ENCODE measurements at regions not wholly inside any gene's neighbourhood (a gene's known extent, or its start where the extent isn't known, plus 50 kb on each side); places are given as distances from the start of the nearest gene placed in this dataset.

GRCh38 chr9:19583890-19584289, 175.1 kb downstream of the ACER2 start:
- no peak overlapping the region for H3K4me3 ChIP-seq (ENCODE audit: low read depth, low read length)

GRCh38 chr9:19577411-19577810, 168.6 kb downstream of the ACER2 start:
- no peak overlapping the region for H3K4me3 ChIP-seq (ENCODE audit: low read depth, low read length)
- no peak for TF ChIP-seq CTCF (IDR thresholded peaks at IDR 0.05; ENCODE audit: low read depth, low read length)

More at GRCh38 chr9:19583890-19584289, 175.1 kb downstream of the ACER2 start:
- no peak for TF ChIP-seq CTCF (IDR thresholded peaks at IDR 0.05; ENCODE audit: low read depth, low read length)

- H3K4me3 ChIP-seq (ENCODE audit: low read depth, low read length): no peak overlapping the region
- no peak for TF ChIP-seq CTCF (IDR thresholded peaks at IDR 0.05; ENCODE audit: low read depth, low read length)
Observed at GRCh38 chr9:19568946-19569345, 160.1 kb downstream of the ACER2 start.

- H3K4me3 ChIP-seq (ENCODE audit: low read depth, low read length): no peak overlapping the region
Observed at GRCh38 chr9:19564396-19565061, 155.7 kb downstream of the ACER2 start.

GRCh38 chr9:19555214-19555613, 146.4 kb downstream of the ACER2 start:
- no peak for TF ChIP-seq CTCF (IDR thresholded peaks at IDR 0.05; ENCODE audit: low read depth, low read length)

More at GRCh38 chr9:19564396-19565061, 155.7 kb downstream of the ACER2 start:
- no peak for TF ChIP-seq CTCF (IDR thresholded peaks at IDR 0.05; ENCODE audit: low read depth, low read length)

GRCh38 chr9:19554529-19554928, 145.7 kb downstream of the ACER2 start:
- TF ChIP-seq CTCF (IDR thresholded peaks at IDR 0.05; ENCODE audit: low read depth, low read length): no peak
- H3K4me3 ChIP-seq (ENCODE audit: low read depth, low read length): no peak overlapping the region

More at GRCh38 chr9:19555214-19555613, 146.4 kb downstream of the ACER2 start:
- H3K4me3 ChIP-seq (ENCODE audit: low read depth, low read length): no peak overlapping the region

- no peak overlapping the region for H3K4me3 ChIP-seq (ENCODE audit: low read depth, low read length)
- TF ChIP-seq CTCF (IDR thresholded peaks at IDR 0.05; ENCODE audit: low read depth, low read length): no peak
Observed at GRCh38 chr9:19553441-19553840, 144.6 kb downstream of the ACER2 start.

Measured in WI38 (cell line).